Keratinocyte (primary cell): ENCODE measurements at regions not wholly inside any gene's neighbourhood (a gene's known extent, or its start where the extent isn't known, plus 50 kb on each side); places are given as distances from the start of the nearest gene placed in this dataset.

Experiments
- CTCF ChIP-seq, 3 experiments: IDR thresholded peaks in 1 of 3; conservative IDR thresholded peaks in 1 of 3; optimal IDR thresholded peaks in 1 of 3; 2 replicates in 2 of 3; 3 replicates in 1 of 3; pipeline versions ENCODE3 to v1.5.1; 2011; ENCODE audit warnings: low read length in 3 of 3, mild to moderate bottlenecking in 3 of 3, moderate library complexity in 2 of 3, control low read depth in 1 of 3, inconsistent platforms in 1 of 3; ENCODE audit not compliant: insufficient read depth in 2 of 3; ENCODE audit errors: extremely low read depth in 1 of 3
- EZH2 ChIP-seq: IDR thresholded peaks from one replicate; pipeline ENCODE4 v1.6.1; 2012; ENCODE audit warnings: inconsistent platforms, mild to moderate bottlenecking, low read length, moderate library complexity

DNA sequence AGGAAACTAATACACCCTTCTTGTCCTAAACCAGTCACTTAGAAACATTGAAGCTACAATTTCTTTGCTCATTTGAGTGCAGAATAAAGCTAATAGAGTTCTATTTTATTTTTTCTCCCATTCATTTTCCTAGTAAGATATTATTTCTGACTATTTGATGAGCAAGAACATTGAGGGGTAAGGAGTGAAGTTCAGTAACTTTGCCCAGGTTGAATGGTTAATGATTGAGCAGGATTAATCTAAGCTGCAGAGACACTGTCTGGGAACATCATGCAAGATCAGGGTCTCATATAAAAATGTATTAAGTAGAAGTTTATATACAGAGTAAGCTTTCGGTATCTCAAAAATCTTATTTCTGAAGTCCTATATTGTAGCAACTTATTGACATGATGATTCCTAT, 102.4 kb upstream of the LIMCH1 start:
- TF ChIP-seq CTCF (optimal IDR thresholded peaks at IDR 0.05 in 1 of 3, IDR thresholded peaks at IDR 0.05 in 1 of 3, conservative IDR thresholded peaks at IDR 0.05 in 1 of 3; ENCODE audit: extremely low read depth in 1 of 3, insufficient read depth in 2 of 3, low read length in 3 of 3) (no peak), EZH2 (no peak)
